Immature natural killer cell (primary cell): ENCODE measurements at regions not wholly inside any gene's neighbourhood (a gene's known extent, or its start where the extent isn't known, plus 50 kb on each side); places are given as distances from the start of the nearest gene placed in this dataset.
"Not testable (repeated sequence)": the region's sequence is repeated elsewhere in the genome, so short reads cannot be mapped to it uniquely, and the experiment has no call there.

Source experiments
- DNase-seq, 3 donors: peaks; one replicate each; pipeline ENCODE4 v3.0.0; 2022; ENCODE audit warnings: mixed read lengths in 1 of 3
- H3K27ac Mint-ChIP-seq, 6 donors: one replicate each; pipeline ENCODE4 v1.8.0; 2020; ENCODE audit warnings: mixed read lengths in 6 of 6, mild to moderate bottlenecking in 5 of 6, inconsistent platforms in 4 of 6, moderate library complexity in 3 of 6
- H3K27me3 Mint-ChIP-seq, 3 donors: one replicate each; pipeline ENCODE4 v1.8.0; 2020 to 2021; ENCODE audit warnings: low read depth in 3 of 3, mild to moderate bottlenecking in 3 of 3, mixed read lengths in 3 of 3, moderate library complexity in 3 of 3, inconsistent platforms in 1 of 3
- H3K36me3 Mint-ChIP-seq, 3 donors: one replicate each; pipeline ENCODE4 v1.8.0; 2020; ENCODE audit warnings: mixed read lengths in 3 of 3, inconsistent platforms in 2 of 3, mild to moderate bottlenecking in 2 of 3
- H3K4me1 Mint-ChIP-seq, 2 donors: one replicate each; pipeline ENCODE4 v1.8.0; 2020; ENCODE audit warnings: inconsistent platforms in 2 of 2, mild to moderate bottlenecking in 2 of 2, mixed read lengths in 2 of 2, moderate library complexity in 1 of 2
- H3K4me3 Mint-ChIP-seq, 5 donors: one replicate each; pipeline ENCODE4 v1.8.0; 2020; ENCODE audit warnings: mild to moderate bottlenecking in 5 of 5, mixed read lengths in 5 of 5, inconsistent platforms in 3 of 5, moderate library complexity in 3 of 5
- H3K9me3 Mint-ChIP-seq, 6 donors: one replicate each; pipeline ENCODE4 v1.8.0; 2020; ENCODE audit warnings: mild to moderate bottlenecking in 6 of 6, mixed read lengths in 6 of 6, inconsistent platforms in 4 of 6, moderate library complexity in 3 of 6

- no peak for DNase-seq
- H3K4me1 Mint-ChIP-seq = no peaks in the 10 kb centered on the region
- no peak overlapping the region for H3K27ac Mint-ChIP-seq
- no peak overlapping the region for H3K4me3 Mint-ChIP-seq
- no peaks in the 10 kb centered on the region for H3K27me3 Mint-ChIP-seq
- H3K36me3 Mint-ChIP-seq = no peaks in the 10 kb centered on the region
- H3K9me3 Mint-ChIP-seq = peaks cover 5 to 36% (median 16%) of the 10 kb centered on the region in 6 donors
These were observed 667.4 kb downstream of the ROBO2 start for GRCh38 chr3:77707281-77707680.

GRCh38 chr3:77709155-77709554 lies 669.3 kb downstream of the ROBO2 start:
- Mint-ChIP-seq H3K36me3 (no peaks in the 10 kb centered on the region), H3K9me3 (peaks cover 0 to 35% (median 14%) of the 10 kb centered on the region in 6 donors), H3K4me1 (no peaks in the 10 kb centered on the region), H3K27me3 (no peaks in the 10 kb centered on the region), H3K27ac (no peak overlapping the region), H3K4me3 (no peak overlapping the region)
- no peak for DNase-seq

GRCh38 chr3:77718311-77718710 lies 678.4 kb downstream of the ROBO2 start:
- Mint-ChIP-seq H3K36me3 (no peaks in the 10 kb centered on the region), H3K27me3 (peaks cover 0 to 2% (median 0%) of the 10 kb centered on the region in 3 donors), H3K4me3 (no peak overlapping the region), H3K4me1 (no peaks in the 10 kb centered on the region), H3K9me3 (peaks cover 6 to 47% (median 21%) of the 10 kb centered on the region in 6 donors), H3K27ac (no peak overlapping the region)
- no peak for DNase-seq

GRCh38 chr3:77720460-77720971 lies 680.6 kb downstream of the ROBO2 start:
- Mint-ChIP-seq H3K4me1 (no peaks in the 10 kb centered on the region), H3K9me3 (peaks cover 11 to 50% (median 25%) of the 10 kb centered on the region in 6 donors), H3K4me3 (no peak overlapping the region), H3K27me3 (peaks cover 0 to 2% (median 0%) of the 10 kb centered on the region in 3 donors), H3K36me3 (no peaks in the 10 kb centered on the region), H3K27ac (no peak overlapping the region)
- no peak for DNase-seq

GRCh38 chr3:77726517-77726916 lies 686.6 kb downstream of the ROBO2 start:
- Mint-ChIP-seq H3K9me3 (peaks cover 7 to 50% (median 26%) of the 10 kb centered on the region in 6 donors), H3K36me3 (no peaks in the 10 kb centered on the region), H3K27ac (no peak overlapping the region), H3K4me3 (no peak overlapping the region), H3K4me1 (no peaks in the 10 kb centered on the region), H3K27me3 (no peaks in the 10 kb centered on the region)
- DNase-seq = no peak

GRCh38 chr3:77746048-77746447 lies 706.1 kb downstream of the ROBO2 start:
- Mint-ChIP-seq H3K4me1 (no peaks in the 10 kb centered on the region), H3K4me3 (no peak overlapping the region), H3K9me3 (peaks cover 8 to 31% (median 14%) of the 10 kb centered on the region in 6 donors), H3K36me3 (no peaks in the 10 kb centered on the region), H3K27me3 (no peaks in the 10 kb centered on the region), H3K27ac (no peak overlapping the region)
- DNase-seq = no peak

GRCh38 chr3:77746892-77747291 lies 707.0 kb downstream of the ROBO2 start:
- H3K36me3 Mint-ChIP-seq = no peaks in the 10 kb centered on the region
- no peaks in the 10 kb centered on the region for H3K4me1 Mint-ChIP-seq
- H3K4me3 Mint-ChIP-seq = no peak overlapping the region
- peaks cover 8 to 31% (median 14%) of the 10 kb centered on the region in 6 donors for H3K9me3 Mint-ChIP-seq
- no peak for DNase-seq
- H3K27ac Mint-ChIP-seq = no peak overlapping the region
- H3K27me3 Mint-ChIP-seq = no peaks in the 10 kb centered on the region

GRCh38 chr3:77756397-77756975 lies 716.6 kb downstream of the ROBO2 start:
- not testable (repeated sequence) for H3K27me3 Mint-ChIP-seq, H3K36me3 Mint-ChIP-seq, DNase-seq, H3K27ac Mint-ChIP-seq, H3K4me1 Mint-ChIP-seq, H3K4me3 Mint-ChIP-seq
- peaks cover 22 to 68% (median 33%) of the 10 kb centered on the region in 6 donors for H3K9me3 Mint-ChIP-seq

- Mint-ChIP-seq H3K27me3 (peaks cover 0 to 3% (median 0%) of the 10 kb centered on the region in 3 donors), H3K4me1 (no peaks in the 10 kb centered on the region), H3K27ac (no peak overlapping the region), H3K9me3 (peaks cover 10 to 27% (median 17%) of the 10 kb centered on the region in 6 donors), H3K36me3 (peaks cover 0 to 7% (median 0%) of the 10 kb centered on the region in 3 donors), H3K4me3 (no peak overlapping the region)
- no peak for DNase-seq
These were observed 732.6 kb downstream of the ROBO2 start for GRCh38 chr3:77772459-77772858.

- peaks cover 0 to 3% (median 0%) of the 10 kb centered on the region in 3 donors for H3K27me3 Mint-ChIP-seq
- no peaks in the 10 kb centered on the region for H3K4me1 Mint-ChIP-seq
- no peak for DNase-seq
- no peak overlapping the region for H3K4me3 Mint-ChIP-seq
- H3K9me3 Mint-ChIP-seq = peaks cover 10 to 27% (median 17%) of the 10 kb centered on the region in 6 donors
- H3K27ac Mint-ChIP-seq = no peak overlapping the region
- H3K36me3 Mint-ChIP-seq = peaks cover 0 to 7% (median 0%) of the 10 kb centered on the region in 3 donors
These were observed 733.2 kb downstream of the ROBO2 start for GRCh38 chr3:77773084-77773483.

GRCh38 chr3:77780278-77780996 lies 740.5 kb downstream of the ROBO2 start:
- Mint-ChIP-seq H3K36me3 (peaks cover 0 to 3% (median 0%) of the 10 kb centered on the region in 3 donors), H3K27ac (no peak overlapping the region), H3K4me3 (no peak overlapping the region), H3K27me3 (peaks cover 0 to 1% (median 0%) of the 10 kb centered on the region in 3 donors), H3K4me1 (no peaks in the 10 kb centered on the region), H3K9me3 (peaks cover 4 to 45% (median 17%) of the 10 kb centered on the region in 6 donors)
- no peak for DNase-seq

- peaks cover 4 to 41% (median 11%) of the 10 kb centered on the region in 6 donors for H3K9me3 Mint-ChIP-seq
- H3K27me3 Mint-ChIP-seq = no peaks in the 10 kb centered on the region
- peaks cover 0 to 1% (median 0%) of the 10 kb centered on the region in 3 donors for H3K36me3 Mint-ChIP-seq
- no peak for DNase-seq
- no peak overlapping the region for H3K4me3 Mint-ChIP-seq
- H3K27ac Mint-ChIP-seq = no peak overlapping the region
- no peaks in the 10 kb centered on the region for H3K4me1 Mint-ChIP-seq
These were observed 746.3 kb downstream of the ROBO2 start for GRCh38 chr3:77786216-77786615.

GRCh38 chr3:77795013-77795412 lies 755.1 kb downstream of the ROBO2 start:
- DNase-seq = no peak
- H3K36me3 Mint-ChIP-seq = no peaks in the 10 kb centered on the region
- H3K4me3 Mint-ChIP-seq = no peak overlapping the region

GRCh38 chr3:77799278-77799677 lies 759.4 kb downstream of the ROBO2 start:
- H3K4me3 Mint-ChIP-seq = no peak overlapping the region
- no peaks in the 10 kb centered on the region for H3K4me1 Mint-ChIP-seq
- H3K36me3 Mint-ChIP-seq = no peaks in the 10 kb centered on the region

More at GRCh38 chr3:77795013-77795412, 755.1 kb downstream of the ROBO2 start:
- H3K9me3 Mint-ChIP-seq = peaks cover 2 to 49% (median 19%) of the 10 kb centered on the region in 6 donors
- no peaks in the 10 kb centered on the region for H3K4me1 Mint-ChIP-seq
- H3K27ac Mint-ChIP-seq = no peak overlapping the region
- H3K27me3 Mint-ChIP-seq = no peaks in the 10 kb centered on the region

More at GRCh38 chr3:77799278-77799677, 759.4 kb downstream of the ROBO2 start:
- Mint-ChIP-seq H3K27me3 (no peaks in the 10 kb centered on the region), H3K27ac (no peak overlapping the region), H3K9me3 (peaks cover 2 to 46% (median 14%) of the 10 kb centered on the region in 6 donors)
- DNase-seq = no peak
